Fibroblast of lung (primary cell): ENCODE measurements at regions not wholly inside any gene's neighbourhood (a gene's known extent, or its start where the extent isn't known, plus 50 kb on each side); places are given as distances from the start of the nearest gene placed in this dataset.

ENCODE experiments used
- DNase-seq, 2 donors: peaks; one replicate each; pipeline versions ENCODE4 v3.0.0 to v3.0.0-alpha.2; 2010; ENCODE audit warnings: low read depth in 2 of 2
- H2AFZ ChIP-seq: 2 replicates; pipeline ENCODE4 v1.5.1; 2012; ENCODE audit warnings: low read length, control low read depth, inconsistent platforms
- H3K27ac ChIP-seq: 2 replicates; pipeline ENCODE4 v1.5.1; 2011; ENCODE audit warnings: low read length, control low read depth; ENCODE audit not compliant: insufficient read depth
- H3K27me3 ChIP-seq: 2 replicates; pipeline ENCODE4 v1.5.1; 2011; ENCODE audit warnings: mild to moderate bottlenecking, low read length; ENCODE audit not compliant: control insufficient read depth, insufficient read depth
- H3K36me3 ChIP-seq: 2 replicates; pipeline ENCODE4 v1.5.1; 2011; ENCODE audit warnings: low read length; ENCODE audit not compliant: control insufficient read depth, insufficient read depth
- H3K4me1 ChIP-seq: 2 replicates; pipeline ENCODE4 v1.5.1; 2011; ENCODE audit warnings: low read length; ENCODE audit not compliant: control insufficient read depth, insufficient read depth; ENCODE audit errors: extremely low read depth
- H3K4me2 ChIP-seq: 2 replicates; pipeline ENCODE4 v1.5.1; 2011; ENCODE audit warnings: low read length, control low read depth; ENCODE audit not compliant: insufficient read depth; ENCODE audit errors: extremely low read depth
- H3K4me3 ChIP-seq, 4 experiments: fragments of 200-600 bp in 1 of 4; sonication (generic) in 1 of 4; replicated peaks in 1 of 4; 2 replicates each; pipeline ENCODE4 v1.5.1; 2011 to 2016; ENCODE audit warnings: low read length in 4 of 4, low read depth in 3 of 4, mild to moderate bottlenecking in 3 of 4, control low read depth in 2 of 4, inconsistent platforms in 1 of 4, mixed read lengths in 1 of 4; ENCODE audit not compliant: insufficient read depth in 1 of 4; ENCODE audit errors: control extremely low read depth in 1 of 4
- H3K79me2 ChIP-seq: 2 replicates; pipeline ENCODE4 v1.5.1; 2012; ENCODE audit warnings: mild to moderate bottlenecking, low read length, inconsistent platforms; ENCODE audit not compliant: control insufficient read depth, insufficient read depth
- H3K9ac ChIP-seq: 2 replicates; pipeline ENCODE4 v1.5.1; 2011; ENCODE audit warnings: mild to moderate bottlenecking, low read length, control low read depth; ENCODE audit not compliant: insufficient read depth
- H3K9me3 ChIP-seq: 2 replicates; pipeline ENCODE4 v1.5.1; 2012; ENCODE audit warnings: low read depth, low read length; ENCODE audit not compliant: control insufficient read depth, insufficient read depth
- H4K20me1 ChIP-seq: 2 replicates; pipeline ENCODE4 v1.5.1; 2011; ENCODE audit warnings: low read length; ENCODE audit not compliant: control insufficient read depth, insufficient read depth; ENCODE audit errors: extremely low read depth
- CTCF ChIP-seq, 2 donors: IDR thresholded peaks in 1 of 2; conservative IDR thresholded peaks in 1 of 2; 1 replicate in 1 of 2; 2 replicates in 1 of 2; pipeline ENCODE4 v1.5.1; 2011 to 2012; ENCODE audit warnings: low read length in 2 of 2, control low read depth in 1 of 2, inconsistent platforms in 1 of 2, low read depth in 1 of 2, mild to moderate bottlenecking in 1 of 2
- EZH2 ChIP-seq: IDR thresholded peaks from 2 replicates; pipeline ENCODE4 v1.5.1; 2012; ENCODE audit warnings: low read length, control low read depth, mild to moderate bottlenecking; ENCODE audit errors: missing control alignments

GRCh38 chr20:50353289-50353961 lies 156.8 kb upstream of the PTPN1 start:
- Histone ChIP-seq H3K9ac (no peak overlapping the region), H2AFZ (no peak overlapping the region), H4K20me1 (no peaks in the 10 kb centered on the region), H3K27ac (no peak overlapping the region), H3K4me2 (no peak overlapping the region), H3K4me3 (no peak overlapping the region), H3K79me2 (no peaks in the 10 kb centered on the region), H3K4me1 (no peaks in the 10 kb centered on the region), H3K36me3 (no peaks in the 10 kb centered on the region), H3K27me3 (no peaks in the 10 kb centered on the region), H3K9me3 (no peaks in the 10 kb centered on the region)
- no peak for TF ChIP-seq EZH2
- TF ChIP-seq CTCF (conservative IDR thresholded peaks at IDR 0.05 in 1 of 2, IDR thresholded peaks at IDR 0.05 in 1 of 2; ENCODE audit: low read depth in 1 of 2, low read length in 2 of 2): no peak
- no peak for DNase-seq

GRCh38 chr20:50354721-50355589 lies 155.2 kb upstream of the PTPN1 start:
- Histone ChIP-seq H3K9ac (no peak overlapping the region), H3K4me2 (no peak overlapping the region)
- no peak for TF ChIP-seq EZH2
- TF ChIP-seq CTCF (conservative IDR thresholded peaks at IDR 0.05 in 1 of 2, IDR thresholded peaks at IDR 0.05 in 1 of 2; ENCODE audit: low read depth in 1 of 2, low read length in 2 of 2): no peak

GRCh38 chr20:50355590-50356524 lies 154.3 kb upstream of the PTPN1 start:
- TF ChIP-seq CTCF (conservative IDR thresholded peaks at IDR 0.05 in 1 of 2, IDR thresholded peaks at IDR 0.05 in 1 of 2; ENCODE audit: low read depth in 1 of 2, low read length in 2 of 2): no peak
- Histone ChIP-seq H4K20me1 (no peaks in the 10 kb centered on the region), H3K36me3 (no peaks in the 10 kb centered on the region), H3K27me3 (no peaks in the 10 kb centered on the region), H3K4me2 (no peak overlapping the region), H3K27ac (no peak overlapping the region), H3K9me3 (no peaks in the 10 kb centered on the region), H3K4me1 (no peaks in the 10 kb centered on the region), H3K9ac (no peak overlapping the region), H3K79me2 (no peaks in the 10 kb centered on the region), H3K4me3 (no peak overlapping the region), H2AFZ (no peak overlapping the region)
- no peak for DNase-seq

More at GRCh38 chr20:50354721-50355589, 155.2 kb upstream of the PTPN1 start:
- H3K9me3 ChIP-seq: no peaks in the 10 kb centered on the region
- no peak overlapping the region for H2AFZ ChIP-seq
- no peaks in the 10 kb centered on the region for H3K79me2 ChIP-seq
- no peak for DNase-seq
- no peak overlapping the region for H3K27ac ChIP-seq
- H3K27me3 ChIP-seq: no peaks in the 10 kb centered on the region
- no peaks in the 10 kb centered on the region for H3K4me1 ChIP-seq
- H3K36me3 ChIP-seq: no peaks in the 10 kb centered on the region
- H4K20me1 ChIP-seq: no peaks in the 10 kb centered on the region
- no peak overlapping the region for H3K4me3 ChIP-seq
